ENCODE measurements at regions not wholly inside any gene's neighbourhood (a gene's known extent, or its start where the extent isn't known, plus 50 kb on each side); places are given as distances from the start of the nearest gene placed in this dataset.

DNA sequence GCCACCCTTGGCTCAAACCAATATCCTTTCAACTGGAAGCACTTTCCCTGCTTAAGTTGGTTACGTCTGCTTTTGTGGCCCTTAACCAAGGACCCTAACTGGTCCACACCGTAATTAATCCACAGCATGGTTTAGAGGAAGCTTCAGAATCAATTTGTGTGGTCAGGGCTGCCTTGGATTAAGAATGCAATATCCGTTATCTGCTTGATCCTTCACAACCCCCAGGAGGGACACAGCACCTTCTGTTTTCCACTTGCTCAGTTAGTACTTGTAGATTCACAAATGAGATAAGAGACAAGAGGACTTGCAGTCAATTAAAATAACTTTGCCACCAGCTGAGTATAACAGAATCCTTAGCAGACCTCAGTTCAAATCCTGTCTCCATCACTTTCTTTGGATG, 56.9 kb upstream of the LRP8 start:
- H3K4me3 ChIP-seq (ENCODE audit: low read depth, low read length) = no peak overlapping the region
- TF ChIP-seq, protein P1, sequence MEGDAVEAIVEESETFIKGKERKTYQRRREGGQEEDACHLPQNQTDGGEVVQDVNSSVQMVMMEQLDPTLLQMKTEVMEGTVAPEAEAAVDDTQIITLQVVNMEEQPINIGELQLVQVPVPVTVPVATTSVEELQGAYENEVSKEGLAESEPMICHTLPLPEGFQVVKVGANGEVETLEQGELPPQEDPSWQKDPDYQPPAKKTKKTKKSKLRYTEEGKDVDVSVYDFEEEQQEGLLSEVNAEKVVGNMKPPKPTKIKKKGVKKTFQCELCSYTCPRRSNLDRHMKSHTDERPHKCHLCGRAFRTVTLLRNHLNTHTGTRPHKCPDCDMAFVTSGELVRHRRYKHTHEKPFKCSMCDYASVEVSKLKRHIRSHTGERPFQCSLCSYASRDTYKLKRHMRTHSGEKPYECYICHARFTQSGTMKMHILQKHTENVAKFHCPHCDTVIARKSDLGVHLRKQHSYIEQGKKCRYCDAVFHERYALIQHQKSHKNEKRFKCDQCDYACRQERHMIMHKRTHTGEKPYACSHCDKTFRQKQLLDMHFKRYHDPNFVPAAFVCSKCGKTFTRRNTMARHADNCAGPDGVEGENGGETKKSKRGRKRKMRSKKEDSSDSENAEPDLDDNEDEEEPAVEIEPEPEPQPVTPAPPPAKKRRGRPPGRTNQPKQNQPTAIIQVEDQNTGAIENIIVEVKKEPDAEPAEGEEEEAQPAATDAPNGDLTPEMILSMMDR (IDR thresholded peaks at IDR 0.05; ENCODE audit: insufficient read depth, low read length, missing control alignments) = no peak
- POLR2A ChIA-PET = no interaction called here
- no peak for DNase-seq (ENCODE audit: low read depth, low spot score)
- CTCF ChIA-PET = interaction anchor here (8.6 to 22.4 kb wide), 2 partner anchors 8 to 108 kb away, joined by 59 to 574 read pairs; no protein-coding TSS in a partner anchor

DNA sequence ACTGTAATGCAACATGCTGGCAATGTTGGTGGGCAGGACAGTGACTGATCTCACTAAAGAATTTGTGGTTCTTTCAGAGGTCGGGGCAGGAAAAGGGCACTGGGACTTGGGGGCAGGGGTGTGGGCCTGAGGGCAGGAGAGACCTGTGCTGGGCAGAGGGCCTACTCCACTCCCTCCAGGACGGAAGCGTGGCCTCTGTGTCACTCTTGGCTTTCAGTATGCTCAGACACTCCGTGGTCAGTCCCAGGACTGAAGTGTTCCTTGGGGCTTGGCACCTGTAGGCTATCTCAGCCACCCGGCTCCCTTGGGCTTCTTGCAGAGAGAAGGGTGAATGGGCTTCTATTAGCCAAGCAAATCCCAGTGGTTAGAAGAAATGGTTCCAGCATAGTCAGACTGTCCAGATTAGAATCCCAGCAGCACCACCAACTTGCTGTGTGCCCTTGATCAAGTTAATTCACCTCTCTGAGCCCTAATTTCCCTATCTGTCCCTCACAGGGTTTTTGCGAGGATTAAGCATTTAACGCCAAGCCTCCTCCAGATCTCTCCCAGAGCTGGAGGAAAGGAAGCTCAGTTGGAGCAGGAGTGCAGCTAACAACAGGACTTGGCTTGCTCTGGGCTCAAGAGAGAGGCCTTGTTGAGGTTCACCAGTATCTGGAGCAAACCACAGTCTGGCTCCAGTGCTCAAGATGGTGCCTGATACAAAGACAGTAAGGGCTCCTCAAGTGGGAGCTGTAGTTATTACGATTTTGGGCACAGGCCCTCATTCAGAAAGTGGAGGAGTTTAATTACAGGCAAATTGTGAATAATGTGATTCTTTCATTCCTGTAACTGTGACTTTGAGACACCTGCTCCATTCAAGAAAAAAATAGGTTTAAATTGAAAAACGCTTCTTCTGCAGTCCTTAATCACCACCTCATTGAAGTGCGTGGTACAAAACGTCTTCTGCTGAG, 57.7 kb upstream of the LRP8 start:
- no peak overlapping the region for H3K4me3 ChIP-seq (ENCODE audit: low read depth, low read length)
- CTCF ChIA-PET = interaction anchor here (8.6 to 22.4 kb wide), 2 partner anchors 8 to 109 kb away, joined by 59 to 574 read pairs; no protein-coding TSS in a partner anchor
- POLR2A ChIA-PET = no interaction called here
- TF ChIP-seq, protein P1 (IDR thresholded peaks at IDR 0.05; ENCODE audit: insufficient read depth, low read length, missing control alignments) = no peak
- no peak for DNase-seq (ENCODE audit: low read depth, low spot score)

DNA sequence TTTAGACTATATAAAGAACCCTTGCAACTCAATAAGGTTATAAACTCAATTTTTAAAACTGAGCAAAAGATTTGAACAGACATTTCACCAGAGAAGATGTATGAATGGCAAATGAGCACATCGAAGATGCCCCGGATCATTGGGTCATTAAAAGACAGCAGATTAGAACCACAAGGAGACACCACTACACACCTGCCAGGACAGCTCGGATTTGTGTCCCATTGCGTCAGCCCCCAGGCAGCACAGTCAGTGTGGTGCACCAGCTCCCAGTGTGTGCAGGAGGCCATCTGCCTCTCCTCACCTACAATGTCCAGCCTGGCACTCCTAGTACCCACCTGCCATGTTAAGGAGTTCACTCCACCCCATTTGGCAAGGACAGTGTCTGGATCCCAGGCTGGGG, 61.1 kb upstream of the LRP8 start:
- CTCF ChIA-PET = interaction anchor here (1.3 to 22.4 kb wide), 3 partner anchors 12 to 113 kb away, joined by 3 to 574 read pairs (median 3); no protein-coding TSS in a partner anchor
- POLR2A ChIA-PET = no interaction called here
- TF ChIP-seq, protein P1 (IDR thresholded peaks at IDR 0.05; ENCODE audit: insufficient read depth, low read length, missing control alignments) = no peak
- H3K4me3 ChIP-seq (ENCODE audit: low read depth, low read length) = no peak overlapping the region
- no peak for DNase-seq (ENCODE audit: low read depth, low spot score)

DNA sequence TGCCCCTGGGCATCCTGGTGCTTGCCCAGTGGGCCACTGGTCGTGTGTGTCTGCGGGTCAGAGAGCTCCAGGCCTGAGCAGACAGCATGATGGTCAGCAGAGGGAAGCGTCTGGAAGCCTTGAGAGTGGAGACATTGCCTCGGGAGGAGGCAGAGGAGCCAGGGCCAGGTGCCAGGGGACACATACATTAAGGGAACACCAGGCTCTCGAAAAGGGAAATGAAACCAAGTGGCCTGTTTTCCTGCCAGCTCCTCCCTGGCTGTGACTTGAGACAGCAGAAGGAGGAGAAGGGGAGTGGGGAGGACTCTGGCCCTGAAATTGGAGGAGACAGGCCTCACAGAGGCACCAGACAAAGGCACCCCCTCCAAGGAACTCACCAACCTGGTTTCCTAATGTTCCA, 62.4 kb upstream of the LRP8 start:
- ChIA-PET POLR2A (no interaction called here), CTCF (interaction anchor here (0.9 to 22.4 kb wide), 6 partner anchors 9 to 127 kb away, joined by 4 to 574 read pairs (median 40); no protein-coding TSS in a partner anchor)
- TF ChIP-seq, protein P1 (IDR thresholded peaks at IDR 0.05; ENCODE audit: insufficient read depth, low read length, missing control alignments) = no peak
- H3K4me3 ChIP-seq (ENCODE audit: low read depth, low read length) = no peak overlapping the region
- DNase-seq (ENCODE audit: low read depth, low spot score) = no peak

DNA sequence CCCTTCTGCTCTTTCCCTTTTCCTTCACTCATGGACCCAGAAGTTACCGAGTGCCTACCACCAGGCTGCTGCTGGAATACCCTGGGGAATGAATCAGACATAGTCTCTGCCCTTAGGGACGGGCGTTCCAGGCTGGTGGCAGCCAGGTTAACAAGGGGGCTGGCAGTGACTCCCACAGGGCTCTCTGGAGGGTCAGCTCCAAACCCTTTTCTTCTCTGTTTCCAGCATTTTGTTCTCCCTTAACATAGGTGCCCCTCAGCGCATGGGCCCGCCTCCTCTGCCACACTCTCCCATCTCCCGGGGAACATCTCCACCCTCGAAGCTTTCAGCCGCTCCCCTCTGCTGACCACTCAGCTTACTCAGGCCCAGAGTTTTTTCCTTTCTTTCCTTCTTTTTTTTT, 62.9 kb upstream of the LRP8 start:
- TF ChIP-seq, protein P1 (IDR thresholded peaks at IDR 0.05; ENCODE audit: insufficient read depth, low read length, missing control alignments) = no peak
- H3K4me3 ChIP-seq (ENCODE audit: low read depth, low read length) = no peak overlapping the region
- no peak for DNase-seq (ENCODE audit: low read depth, low spot score)
- POLR2A ChIA-PET = no interaction called here
- CTCF ChIA-PET = interaction anchor here (0.7 to 22.4 kb wide), 10 partner anchors 9 to 136 kb away, joined by 3 to 574 read pairs (median 4); no protein-coding TSS in a partner anchor

DNA sequence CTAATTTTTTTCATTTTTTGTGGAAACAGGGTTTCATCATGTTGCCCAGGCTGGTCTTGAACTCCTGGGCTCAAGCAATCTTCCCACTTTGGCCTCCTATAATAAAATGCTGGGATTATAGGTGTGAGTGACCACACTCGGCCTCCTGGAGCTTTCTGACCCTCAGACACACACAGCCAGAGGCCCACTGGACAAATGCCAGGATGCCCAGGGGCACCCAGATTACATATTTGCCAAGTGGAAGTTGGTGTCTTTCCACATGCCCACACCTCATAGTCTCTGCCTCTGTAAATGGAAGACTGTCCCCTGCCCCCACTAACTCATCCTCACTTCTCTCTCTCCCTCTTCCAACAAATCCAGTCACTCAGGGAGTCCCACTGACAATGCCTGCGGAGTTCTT, 63.4 kb upstream of the LRP8 start:
- TF ChIP-seq, protein P1 (IDR thresholded peaks at IDR 0.05; ENCODE audit: insufficient read depth, low read length, missing control alignments) = no peak
- CTCF ChIA-PET = interaction anchor here (0.7 to 22.4 kb wide), 9 partner anchors 9 to 137 kb away, joined by 3 to 574 read pairs (median 4); no protein-coding TSS in a partner anchor
- no peak for DNase-seq (ENCODE audit: low read depth, low spot score)
- POLR2A ChIA-PET = interaction anchor here (1.0 kb wide), 1 partner anchor 106 kb away, joined by 4 read pairs; no protein-coding TSS in a partner anchor
- no peak overlapping the region for H3K4me3 ChIP-seq (ENCODE audit: low read depth, low read length)
